ENCODE measurements at regions not wholly inside any gene's neighbourhood (a gene's known extent, or its start where the extent isn't known, plus 50 kb on each side); places are given as distances from the start of the nearest gene placed in this dataset.

DNA sequence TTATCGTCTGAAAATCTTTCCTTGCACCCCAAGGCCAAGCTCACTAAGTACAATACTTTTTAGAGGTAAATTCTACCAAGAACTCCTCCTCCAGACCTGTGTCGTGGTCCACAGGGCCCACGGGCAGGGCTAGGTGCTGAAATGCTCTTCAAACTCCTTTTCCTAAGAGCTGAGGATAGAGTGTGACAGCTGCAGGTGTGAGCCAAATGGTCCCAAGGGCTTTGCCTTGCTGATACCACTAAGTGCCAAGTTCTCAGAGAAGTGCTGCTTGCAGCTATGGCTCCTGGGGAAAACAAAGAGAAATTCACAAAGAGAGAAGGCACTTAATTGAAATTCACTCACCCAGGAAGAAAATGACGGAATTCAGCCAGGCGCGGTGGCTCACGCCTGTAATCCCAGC, 868.9 kb upstream of the AUTS2 start:
- peak; percentile 33 for DNase-seq
- no peaks in the 10 kb centered on the region for H3K36me3 Mint-ChIP-seq (ENCODE audit: unreplicated experiment)
- peaks cover 5% of the 10 kb centered on the region for H3K9me3 Mint-ChIP-seq (ENCODE audit: unreplicated experiment)
- no peak overlapping the region for H3K4me3 Mint-ChIP-seq (ENCODE audit: unreplicated experiment)
- peaks cover 2% of the 10 kb centered on the region for H3K27me3 Mint-ChIP-seq (ENCODE audit: unreplicated experiment)
- peak overlapping the region; percentile 6 for H3K27ac Mint-ChIP-seq (ENCODE audit: unreplicated experiment)
- TF ChIP-seq, protein P1, sequence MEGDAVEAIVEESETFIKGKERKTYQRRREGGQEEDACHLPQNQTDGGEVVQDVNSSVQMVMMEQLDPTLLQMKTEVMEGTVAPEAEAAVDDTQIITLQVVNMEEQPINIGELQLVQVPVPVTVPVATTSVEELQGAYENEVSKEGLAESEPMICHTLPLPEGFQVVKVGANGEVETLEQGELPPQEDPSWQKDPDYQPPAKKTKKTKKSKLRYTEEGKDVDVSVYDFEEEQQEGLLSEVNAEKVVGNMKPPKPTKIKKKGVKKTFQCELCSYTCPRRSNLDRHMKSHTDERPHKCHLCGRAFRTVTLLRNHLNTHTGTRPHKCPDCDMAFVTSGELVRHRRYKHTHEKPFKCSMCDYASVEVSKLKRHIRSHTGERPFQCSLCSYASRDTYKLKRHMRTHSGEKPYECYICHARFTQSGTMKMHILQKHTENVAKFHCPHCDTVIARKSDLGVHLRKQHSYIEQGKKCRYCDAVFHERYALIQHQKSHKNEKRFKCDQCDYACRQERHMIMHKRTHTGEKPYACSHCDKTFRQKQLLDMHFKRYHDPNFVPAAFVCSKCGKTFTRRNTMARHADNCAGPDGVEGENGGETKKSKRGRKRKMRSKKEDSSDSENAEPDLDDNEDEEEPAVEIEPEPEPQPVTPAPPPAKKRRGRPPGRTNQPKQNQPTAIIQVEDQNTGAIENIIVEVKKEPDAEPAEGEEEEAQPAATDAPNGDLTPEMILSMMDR (IDR thresholded peaks at IDR 0.05; ENCODE audit: partially characterized antibody, unreplicated experiment): no peak
- H3K4me1 Mint-ChIP-seq (ENCODE audit: low read depth, unreplicated experiment): peaks cover 2% of the 10 kb centered on the region

DNA sequence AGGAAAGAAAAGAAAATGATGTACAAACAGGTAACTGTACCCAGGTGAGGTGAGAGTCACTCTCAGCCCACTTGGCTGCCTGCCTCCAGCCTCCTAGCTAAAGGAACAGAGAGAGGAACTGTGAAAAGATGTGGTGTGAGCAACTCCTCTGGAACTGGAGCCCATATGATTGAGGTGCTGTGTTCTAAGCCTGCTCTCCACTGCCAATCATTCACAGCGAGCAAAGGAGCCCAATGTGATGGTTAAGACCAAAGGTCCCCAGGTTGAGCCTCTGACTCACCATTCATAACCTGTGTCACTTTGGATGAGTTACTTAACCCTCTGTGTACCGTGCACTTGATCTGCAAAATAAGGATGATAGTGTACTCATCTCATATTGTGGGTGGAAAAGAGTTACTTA, 868.1 kb upstream of the AUTS2 start:
- no peak overlapping the region for H3K4me3 Mint-ChIP-seq (ENCODE audit: unreplicated experiment)

DNA sequence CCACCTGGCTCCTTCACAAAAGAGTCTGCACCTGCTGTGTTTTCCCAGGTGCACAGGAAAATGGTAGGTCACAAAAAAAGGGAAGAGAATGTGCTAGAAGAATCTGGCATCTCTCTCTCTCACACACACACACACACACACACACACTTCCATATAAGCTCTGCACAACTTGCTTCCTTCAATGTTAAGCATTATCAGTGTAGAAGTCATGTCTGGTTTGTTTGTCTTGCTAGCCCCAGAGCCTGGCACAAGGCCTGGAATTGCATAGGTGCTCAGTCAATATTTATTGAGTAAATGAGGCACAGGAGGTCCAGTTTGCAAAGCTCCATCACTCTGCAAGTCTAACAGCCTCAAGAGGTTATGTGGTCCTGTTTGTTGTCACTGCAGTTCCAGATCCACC, 867.3 kb upstream of the AUTS2 start:
- no peak overlapping the region for H3K27ac Mint-ChIP-seq (ENCODE audit: unreplicated experiment)
- H3K4me1 Mint-ChIP-seq (ENCODE audit: low read depth, unreplicated experiment): peaks cover 2% of the 10 kb centered on the region
- TF ChIP-seq, protein P1 (IDR thresholded peaks at IDR 0.05; ENCODE audit: partially characterized antibody, unreplicated experiment): no peak
- no peak for DNase-seq
- no peaks in the 10 kb centered on the region for H3K27me3 Mint-ChIP-seq (ENCODE audit: unreplicated experiment)
- H3K9me3 Mint-ChIP-seq (ENCODE audit: unreplicated experiment): peaks cover 5% of the 10 kb centered on the region
- H3K4me3 Mint-ChIP-seq (ENCODE audit: unreplicated experiment): no peak overlapping the region
- H3K36me3 Mint-ChIP-seq (ENCODE audit: unreplicated experiment): no peaks in the 10 kb centered on the region

More for the DNA sequence above, 868.1 kb upstream of the AUTS2 start:
- Mint-ChIP-seq H3K27ac (ENCODE audit: unreplicated experiment) (no peak overlapping the region), H3K4me1 (ENCODE audit: low read depth, unreplicated experiment) (peaks cover 2% of the 10 kb centered on the region), H3K27me3 (ENCODE audit: unreplicated experiment) (no peaks in the 10 kb centered on the region), H3K9me3 (ENCODE audit: unreplicated experiment) (peaks cover 5% of the 10 kb centered on the region), H3K36me3 (ENCODE audit: unreplicated experiment) (no peaks in the 10 kb centered on the region)
- TF ChIP-seq, protein P1 (IDR thresholded peaks at IDR 0.05; ENCODE audit: partially characterized antibody, unreplicated experiment): no peak
- DNase-seq: no peak

DNA sequence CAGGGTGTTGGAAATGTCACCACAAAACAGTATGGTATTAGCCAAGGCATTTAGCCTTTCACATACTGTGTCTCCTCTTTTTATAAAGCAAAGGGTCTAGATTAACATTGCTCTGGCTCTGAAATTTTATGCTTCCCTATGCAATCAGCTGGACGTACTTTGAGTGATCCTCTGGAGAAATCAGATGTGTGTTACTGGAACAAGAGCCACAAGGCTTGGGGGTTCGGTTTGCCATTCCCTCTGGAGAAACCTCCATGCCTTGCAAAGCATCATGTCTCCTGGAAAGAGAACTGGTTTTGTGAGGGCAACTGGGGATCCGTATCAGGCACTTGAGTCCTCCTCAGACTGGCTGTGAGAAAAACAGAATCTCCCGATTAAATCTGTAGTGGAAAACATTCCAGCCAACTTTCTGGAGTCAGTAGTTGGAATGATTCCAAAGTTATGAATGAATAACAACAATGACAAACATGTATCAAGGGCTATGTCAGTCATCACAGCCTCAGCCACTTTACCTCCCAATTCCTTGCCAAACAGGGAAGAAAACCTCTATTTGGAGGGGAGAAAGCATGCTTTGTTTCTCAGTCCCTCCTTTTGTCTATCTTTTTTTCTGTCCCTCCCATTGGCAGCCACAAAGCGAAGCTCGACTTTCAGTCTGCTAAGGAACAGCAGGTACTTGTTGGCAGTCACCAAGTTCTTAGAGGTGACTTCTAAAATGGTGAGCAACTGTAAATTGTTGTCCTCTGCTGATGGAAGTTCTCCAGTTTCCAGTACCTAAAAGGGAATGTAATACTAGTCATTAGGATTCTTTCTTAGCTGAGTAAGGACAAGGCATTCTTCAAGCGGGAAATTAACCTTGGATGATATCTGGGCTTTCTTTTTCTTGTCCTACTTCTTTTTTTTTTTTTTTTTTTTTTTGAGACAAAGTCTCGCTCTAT, 864.8 kb upstream of the AUTS2 start:
- H3K36me3 Mint-ChIP-seq (ENCODE audit: unreplicated experiment): peaks cover 8% of the 10 kb centered on the region
- no peaks in the 10 kb centered on the region for H3K27me3 Mint-ChIP-seq (ENCODE audit: unreplicated experiment)
- peaks cover 5% of the 10 kb centered on the region for H3K9me3 Mint-ChIP-seq (ENCODE audit: unreplicated experiment)
- no peak overlapping the region for H3K27ac Mint-ChIP-seq (ENCODE audit: unreplicated experiment)
- DNase-seq: no peak
- no peak overlapping the region for H3K4me3 Mint-ChIP-seq (ENCODE audit: unreplicated experiment)
- TF ChIP-seq, protein P1 (IDR thresholded peaks at IDR 0.05; ENCODE audit: partially characterized antibody, unreplicated experiment): no peak
- H3K4me1 Mint-ChIP-seq (ENCODE audit: low read depth, unreplicated experiment): peaks cover 2% of the 10 kb centered on the region

DNA sequence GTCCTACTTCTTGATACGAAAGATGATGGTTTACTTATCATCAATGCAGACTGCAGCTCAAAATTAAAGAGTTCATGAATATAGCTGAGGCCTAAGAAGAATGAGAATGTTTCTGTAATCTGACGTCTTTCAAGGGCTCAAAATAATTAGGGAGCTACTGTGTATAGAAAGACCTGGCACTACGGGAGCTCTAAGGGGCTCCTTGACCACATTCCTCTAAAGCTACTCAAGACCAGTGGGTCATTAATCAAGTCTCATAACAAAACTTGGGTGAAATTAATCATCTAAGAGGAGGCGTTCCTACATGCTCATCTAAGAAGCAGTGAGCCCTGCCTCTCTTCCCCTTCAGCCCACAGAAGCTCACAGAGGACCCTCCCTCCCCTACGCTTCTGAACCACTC, 863.8 kb upstream of the AUTS2 start:
- Mint-ChIP-seq H3K27ac (ENCODE audit: unreplicated experiment) (no peak overlapping the region), H3K27me3 (ENCODE audit: unreplicated experiment) (peaks cover 2% of the 10 kb centered on the region), H3K4me3 (ENCODE audit: unreplicated experiment) (no peak overlapping the region), H3K9me3 (ENCODE audit: unreplicated experiment) (peaks cover 4% of the 10 kb centered on the region), H3K4me1 (ENCODE audit: low read depth, unreplicated experiment) (peaks cover 2% of the 10 kb centered on the region), H3K36me3 (ENCODE audit: unreplicated experiment) (peaks cover 9% of the 10 kb centered on the region)
- DNase-seq: no peak
- TF ChIP-seq, protein P1 (IDR thresholded peaks at IDR 0.05; ENCODE audit: partially characterized antibody, unreplicated experiment): no peak
